GM19035 (cell line): ENCODE measurements at regions not wholly inside any gene's neighbourhood (a gene's known extent, or its start where the extent isn't known, plus 50 kb on each side); places are given as distances from the start of the nearest gene placed in this dataset.
"Not testable (repeated sequence)": the region's sequence is repeated elsewhere in the genome, so short reads cannot be mapped to it uniquely, and the experiment has no call there.

ENCODE experiments used
- ATAC-seq: cut with Tn5 transposase; IDR thresholded peaks from one replicate; pipeline ENCODE4 v1.9.1; 2021; ENCODE audit not compliant: unreplicated experiment

DNA sequence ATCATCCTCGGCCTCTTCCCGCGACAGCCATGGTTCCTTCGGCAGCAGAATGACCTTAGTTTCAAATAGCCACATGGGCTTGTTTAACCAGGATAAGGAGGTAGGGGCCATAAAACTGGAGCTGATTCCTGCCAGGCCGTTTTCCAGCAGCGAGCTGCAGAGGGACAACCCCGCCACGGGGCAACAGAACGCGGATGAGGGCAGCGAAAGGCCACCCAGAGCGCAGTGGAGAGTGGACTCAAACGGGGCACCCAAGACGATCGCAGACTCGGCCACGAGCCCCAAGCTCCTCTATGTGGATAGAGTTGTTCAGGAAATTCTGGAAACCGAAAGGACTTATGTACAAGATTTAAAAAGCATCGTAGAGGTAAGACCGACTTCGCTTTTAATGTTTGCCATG, 131.8 kb upstream of the MTHFD1L start:
- ATAC-seq, result no peak

DNA sequence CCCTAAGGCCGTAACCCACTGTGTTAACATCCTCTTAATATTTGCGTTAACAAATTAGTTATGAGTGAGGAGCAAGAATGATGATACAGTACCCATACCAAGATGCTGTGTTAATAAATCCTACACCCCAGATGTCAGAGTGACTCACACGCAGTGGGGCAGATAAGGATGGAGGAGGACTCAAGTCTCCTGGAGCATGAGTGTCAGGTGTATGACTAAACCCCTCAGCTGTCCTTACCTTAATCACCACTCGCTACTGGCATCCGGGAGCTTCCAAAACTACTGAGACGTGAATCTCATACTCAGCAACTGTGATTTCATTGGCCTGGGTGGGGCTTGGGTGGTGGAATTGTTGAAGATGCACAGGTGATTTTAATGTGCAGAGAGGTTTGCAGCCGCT, 131.3 kb upstream of the MTHFD1L start:
- no peak for ATAC-seq

DNA sequence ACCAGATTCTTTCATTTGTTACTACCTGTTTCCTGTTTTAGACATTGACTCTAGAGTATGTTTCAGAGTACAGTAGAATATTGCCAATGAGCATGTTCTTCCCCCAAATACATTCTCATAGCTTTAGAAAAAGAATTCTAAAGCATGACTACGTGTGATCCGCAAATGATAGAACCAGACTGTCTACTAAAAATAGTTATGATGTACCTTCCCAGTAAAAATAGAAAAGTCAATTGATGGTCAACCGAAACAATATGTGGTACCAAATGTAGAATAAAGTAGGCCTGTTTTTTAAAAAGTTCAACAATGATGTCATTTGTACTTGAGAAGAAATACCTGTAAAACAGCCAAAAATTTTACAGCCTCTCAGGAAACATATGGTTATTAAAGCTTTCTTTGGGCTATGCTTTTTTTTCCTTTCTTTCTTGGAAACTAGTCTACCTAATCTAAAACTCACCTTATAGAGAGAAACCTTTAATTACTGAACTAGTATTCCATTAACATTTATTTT, 130.1 kb upstream of the MTHFD1L start:
- ATAC-seq, result no peak

DNA sequence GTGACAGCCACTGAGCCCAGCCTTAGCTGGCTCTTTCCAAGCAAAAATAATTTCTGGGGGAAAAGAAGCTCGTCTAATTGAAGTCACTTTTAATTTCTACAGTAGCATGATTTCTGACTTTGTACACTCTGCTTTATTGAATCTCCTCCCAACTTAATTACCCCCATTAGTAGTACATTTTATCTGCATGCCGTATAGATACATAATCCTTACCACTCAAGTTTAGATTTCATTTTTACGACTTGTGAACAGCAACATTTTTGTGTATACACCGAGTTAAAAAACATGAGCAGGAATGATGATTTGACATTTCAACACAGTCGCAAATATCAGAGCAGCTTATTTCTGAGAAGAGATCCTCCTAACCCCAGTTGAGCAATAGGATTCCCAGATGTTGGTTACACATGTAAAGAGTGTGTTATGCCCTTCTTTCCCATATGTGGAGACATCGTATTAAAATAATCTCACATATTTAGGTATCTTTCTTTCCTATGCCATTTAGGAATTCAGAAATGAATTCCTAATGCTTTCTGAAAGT, 127.3 kb upstream of the MTHFD1L start:
- ATAC-seq, result no peak

DNA sequence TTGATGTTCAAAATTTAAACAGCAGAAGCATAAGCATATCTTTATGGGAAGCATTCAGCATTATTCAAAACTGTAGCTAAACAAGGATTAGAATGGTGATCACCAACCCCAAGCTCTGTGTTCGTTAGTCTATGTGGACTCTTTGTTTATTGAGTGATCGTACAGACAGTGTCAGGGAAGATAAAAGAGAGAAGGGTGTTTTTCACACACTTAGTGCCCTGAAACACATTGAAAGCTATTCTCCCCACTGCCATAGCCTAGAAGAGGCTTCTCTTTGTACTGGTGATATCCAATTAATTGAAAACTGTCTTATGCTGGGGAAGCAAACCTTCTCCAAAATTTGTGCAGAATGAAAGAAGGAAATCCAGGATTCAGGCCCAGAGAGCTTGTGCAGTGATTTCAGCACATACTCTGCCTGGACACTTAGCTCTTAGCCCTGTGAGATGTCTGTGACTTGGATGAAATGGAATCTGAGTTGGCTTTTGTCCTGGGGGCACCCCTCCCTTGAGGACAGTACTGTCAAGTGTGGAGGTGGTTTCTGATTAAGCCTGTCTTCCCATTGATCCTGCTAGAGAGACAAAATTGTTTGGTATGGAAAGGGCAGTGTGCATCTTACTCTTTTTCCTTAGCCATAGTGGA, 125.7 kb upstream of the MTHFD1L start:
- ATAC-seq, result no peak

DNA sequence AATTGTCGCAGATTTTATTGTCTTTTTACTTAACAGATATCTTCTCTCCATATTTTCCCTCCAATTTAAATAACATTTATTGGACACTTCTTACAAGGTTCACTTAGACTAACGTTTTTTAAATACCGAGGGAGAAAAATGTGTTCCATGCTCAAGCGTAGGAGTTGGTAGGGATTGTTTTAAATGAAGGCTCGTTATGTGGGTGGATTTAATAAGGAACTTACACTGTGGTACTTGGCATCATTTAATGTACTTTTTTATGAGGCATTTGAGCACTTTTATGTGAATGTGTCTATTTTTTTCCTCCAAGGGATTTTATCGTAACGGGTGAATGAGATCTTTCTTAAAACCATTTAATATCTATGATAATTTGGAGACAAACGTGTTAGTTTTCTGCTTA, 125.0 kb upstream of the MTHFD1L start:
- no peak for ATAC-seq

DNA sequence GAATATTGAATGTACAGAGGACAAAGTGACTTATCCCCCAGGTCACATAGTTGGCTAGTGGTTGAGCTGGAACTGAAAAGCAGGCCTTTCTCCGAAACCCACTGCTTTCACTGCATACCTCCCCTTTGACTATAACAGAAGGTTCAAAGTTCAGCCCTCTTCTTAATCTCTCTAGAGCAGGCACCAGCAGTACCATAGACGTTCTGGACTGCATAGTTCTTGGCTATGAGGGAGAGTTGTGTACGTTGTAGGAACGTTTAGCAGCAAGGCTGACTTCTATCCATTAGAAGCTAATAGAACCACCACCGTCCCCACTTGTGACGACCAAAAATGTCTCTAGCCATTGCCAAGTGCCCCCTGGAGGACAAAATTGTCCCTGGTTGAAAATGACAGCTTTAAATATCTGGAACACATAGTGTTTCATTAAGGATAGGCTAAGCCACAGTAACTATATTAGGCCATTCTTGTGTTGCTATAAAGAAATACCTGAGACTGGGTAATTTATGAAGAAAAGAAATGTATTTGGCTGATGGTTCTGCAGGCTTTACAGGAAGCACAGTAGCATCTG, 123.8 kb upstream of the MTHFD1L start:
- ATAC-seq, result no peak

DNA sequence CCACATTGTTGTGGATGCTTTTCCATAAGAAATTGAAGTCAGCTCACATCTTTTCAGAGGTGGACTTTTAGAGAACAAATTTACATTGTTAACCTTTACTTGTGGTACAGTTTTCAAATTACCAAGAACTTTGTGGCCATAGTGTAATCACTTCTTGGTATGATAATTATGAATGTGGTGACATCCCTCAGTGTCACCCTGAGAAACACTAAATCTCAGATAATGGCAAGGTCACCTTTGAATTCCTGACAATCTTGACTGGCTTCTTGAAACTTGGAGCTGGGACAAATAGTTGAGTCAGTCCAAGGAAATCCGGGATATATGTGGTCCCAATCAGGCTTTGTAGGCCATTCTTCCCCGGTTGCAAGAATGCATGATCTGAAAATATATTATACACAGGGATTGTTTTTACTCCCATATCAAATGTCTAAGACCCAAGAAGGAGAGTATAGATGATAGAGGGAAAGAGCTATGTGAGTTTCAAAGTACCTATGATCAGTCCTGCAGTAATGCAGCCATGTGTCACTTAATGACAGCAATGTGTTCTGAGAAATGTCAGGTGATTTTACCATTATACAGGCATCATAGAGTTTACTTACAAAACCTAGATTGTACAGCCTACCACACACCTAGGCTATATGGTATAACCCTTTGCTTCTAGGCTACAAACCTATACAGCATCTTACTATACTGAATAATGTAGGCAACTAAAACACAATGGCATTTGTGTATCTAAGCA, 120.8 kb upstream of the MTHFD1L start:
- no peak for ATAC-seq

DNA sequence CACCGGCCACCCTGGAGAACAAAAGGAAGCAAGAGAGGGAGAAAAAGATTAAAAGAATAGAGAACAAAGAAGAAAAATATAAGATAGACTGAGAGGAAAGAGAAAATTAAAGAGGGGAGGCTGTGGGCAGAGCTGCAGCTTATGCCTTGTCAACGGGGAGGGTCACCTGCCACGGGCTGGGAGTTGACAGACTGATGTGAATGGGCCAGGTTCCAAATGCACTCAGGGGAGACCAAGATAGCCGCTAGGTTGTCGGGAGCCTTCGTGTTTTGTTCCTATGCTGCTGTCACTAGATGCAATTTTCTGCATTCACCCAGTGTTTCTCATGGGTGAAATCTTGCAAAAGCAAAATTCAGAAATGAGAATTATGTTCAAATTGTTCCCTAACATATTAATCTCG, 119.6 kb upstream of the MTHFD1L start:
- no peak for ATAC-seq

DNA sequence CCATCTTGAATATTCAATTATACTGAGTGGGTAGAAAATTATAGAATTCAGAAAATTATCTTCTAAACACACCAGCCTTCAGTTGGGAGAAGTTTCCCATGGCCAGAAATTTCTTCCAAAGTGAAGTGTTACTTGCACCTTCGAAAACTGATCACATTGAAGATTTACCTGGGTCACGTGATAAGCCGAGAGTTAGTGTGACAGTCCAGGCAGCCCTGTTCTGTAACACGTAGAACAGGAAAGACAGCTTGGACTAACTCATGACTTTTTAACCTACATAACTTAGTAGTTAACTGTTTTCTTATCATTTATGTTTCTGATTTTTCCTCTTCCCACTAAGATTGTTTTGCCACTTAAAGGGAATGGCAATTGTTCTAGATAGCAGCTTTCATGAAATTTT, 118.3 kb upstream of the MTHFD1L start:
- no peak for ATAC-seq

DNA sequence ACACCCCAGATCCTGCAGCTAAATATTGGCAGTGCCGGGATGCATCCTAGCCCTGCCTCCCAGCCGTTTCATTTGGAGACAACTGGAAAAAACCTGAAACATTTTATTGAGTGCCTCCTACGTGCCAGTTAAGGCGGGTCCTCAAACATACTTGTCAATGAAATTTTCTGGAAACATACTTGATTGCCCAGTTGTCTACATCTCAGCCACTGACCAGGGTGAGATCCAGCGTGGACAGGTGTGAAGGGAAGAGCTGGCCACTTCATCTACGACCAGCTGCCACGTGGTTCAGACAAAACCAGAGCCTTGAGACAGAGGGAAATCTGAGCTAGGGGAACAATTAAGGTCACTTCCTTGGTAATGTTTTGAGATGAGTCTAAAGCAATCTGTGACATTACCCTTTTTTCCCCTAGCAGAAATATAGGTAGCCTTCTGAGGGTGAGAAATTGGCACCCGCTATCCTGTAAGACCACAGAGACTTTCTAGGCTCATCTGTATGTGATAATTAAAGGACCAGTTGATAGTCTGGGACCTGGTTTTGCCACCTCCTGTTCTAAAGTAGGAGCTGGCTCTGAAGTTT, 116.3 kb upstream of the MTHFD1L start:
- ATAC-seq, result no peak

DNA sequence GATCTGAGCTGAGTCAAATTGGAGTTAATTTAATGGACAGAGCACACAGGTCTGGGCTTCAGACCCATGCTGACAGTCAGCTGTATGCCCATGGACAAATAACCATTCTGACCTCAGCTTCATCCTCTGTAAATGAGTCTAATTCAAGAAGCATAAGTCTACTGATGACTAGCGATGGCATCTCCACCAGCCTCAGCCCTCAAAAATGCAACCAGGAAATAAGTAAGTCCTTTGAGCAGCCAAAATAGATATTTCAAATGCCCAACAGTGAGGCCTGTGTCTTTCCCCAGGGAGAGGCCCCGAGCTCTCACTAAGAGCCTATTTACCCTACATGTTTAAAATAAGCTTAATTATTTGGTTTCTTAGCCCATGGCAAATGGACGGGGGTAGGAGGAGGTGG, 114.2 kb upstream of the MTHFD1L start:
- ATAC-seq, result no peak

DNA sequence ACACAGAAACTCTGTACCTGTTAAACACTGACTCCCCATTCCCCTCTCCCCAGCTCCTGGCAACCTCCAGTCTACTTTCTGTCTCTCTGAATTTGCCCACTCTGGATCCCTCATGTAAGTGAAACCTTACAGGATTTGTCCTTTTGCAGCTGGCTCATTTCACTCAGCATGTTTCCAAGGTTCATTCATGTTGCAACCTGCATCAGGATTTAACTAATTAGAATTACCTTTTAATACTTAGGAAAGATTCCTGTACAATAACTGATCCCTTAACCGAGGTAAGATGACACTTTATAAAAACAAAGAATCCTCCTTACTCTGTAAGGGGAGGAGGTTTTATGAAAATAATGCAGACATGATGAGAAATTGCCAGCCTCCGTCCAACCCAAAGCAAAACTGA, 113.1 kb upstream of the MTHFD1L start:
- no peak for ATAC-seq

DNA sequence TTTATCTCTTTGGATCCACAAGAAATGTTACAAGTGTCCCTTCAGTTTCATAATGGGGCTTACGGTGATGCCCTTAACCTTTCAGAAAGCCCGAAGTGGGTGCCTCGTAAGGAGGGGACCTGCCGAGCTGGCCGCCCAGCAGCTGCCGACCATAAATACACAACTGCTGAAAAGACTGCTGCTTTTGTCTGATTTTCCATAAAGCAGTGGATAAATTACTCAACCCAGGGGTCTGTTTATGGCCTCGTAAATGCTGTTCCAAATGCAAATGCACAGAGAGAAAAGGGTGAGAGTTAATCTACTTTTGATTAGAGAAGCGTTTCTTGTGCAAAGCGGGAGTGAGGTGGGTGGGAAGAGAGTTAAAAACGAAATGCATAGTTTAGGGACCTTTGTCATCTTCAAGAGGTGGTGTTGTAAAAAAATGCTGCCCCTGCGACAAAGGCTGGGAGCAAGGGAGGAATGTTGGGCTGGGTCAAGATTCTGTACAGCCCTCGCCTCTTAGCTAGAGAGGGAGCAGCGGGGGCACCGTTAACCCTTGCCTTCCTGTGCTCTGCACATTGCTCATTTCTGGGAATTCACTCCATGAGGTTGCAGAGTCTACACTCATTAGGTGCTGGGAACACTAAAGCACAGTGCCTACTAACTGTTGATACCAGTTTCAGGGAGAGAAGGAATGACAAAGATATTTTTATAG, 112.0 kb upstream of the MTHFD1L start:
- no peak for ATAC-seq

DNA sequence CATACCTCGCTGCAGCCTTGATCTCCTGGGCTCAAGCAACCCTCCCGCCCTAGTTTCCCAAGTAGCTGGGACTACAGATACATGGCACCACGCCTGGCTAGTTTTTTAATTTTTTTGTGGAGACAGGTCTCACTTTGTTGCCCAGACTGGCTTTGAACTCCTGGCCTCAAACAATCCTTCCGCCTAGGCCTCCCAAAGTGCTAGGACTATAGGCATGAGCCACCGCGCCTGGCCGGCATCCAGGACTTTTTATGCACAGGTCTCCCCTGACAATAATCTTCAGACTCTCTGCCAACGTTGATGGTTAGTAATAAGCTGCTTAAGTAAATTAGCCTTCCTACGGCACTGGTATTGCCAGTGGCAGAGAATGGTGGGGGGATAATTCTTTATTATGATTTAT, 110.5 kb upstream of the MTHFD1L start:
- no peak for ATAC-seq

DNA sequence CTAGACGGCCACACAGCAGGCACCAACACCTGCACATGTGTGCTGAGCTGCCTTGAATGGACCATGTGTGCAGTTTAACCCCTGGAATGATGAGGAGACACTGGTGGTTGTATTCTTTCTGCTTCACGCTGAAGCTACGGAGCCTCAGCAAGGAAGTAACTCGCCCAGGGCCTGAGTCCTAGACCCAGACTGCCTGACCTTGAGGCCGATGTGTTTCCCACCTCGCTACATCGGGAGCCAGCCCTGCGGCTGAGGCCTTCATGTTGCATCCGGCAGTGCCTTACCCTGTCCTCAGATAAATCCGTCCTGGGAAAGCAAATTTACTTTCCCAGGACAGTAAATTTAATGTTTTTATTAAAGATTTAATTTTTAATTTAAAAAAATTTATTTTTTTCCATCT, 110.0 kb upstream of the MTHFD1L start:
- ATAC-seq, result no peak

DNA sequence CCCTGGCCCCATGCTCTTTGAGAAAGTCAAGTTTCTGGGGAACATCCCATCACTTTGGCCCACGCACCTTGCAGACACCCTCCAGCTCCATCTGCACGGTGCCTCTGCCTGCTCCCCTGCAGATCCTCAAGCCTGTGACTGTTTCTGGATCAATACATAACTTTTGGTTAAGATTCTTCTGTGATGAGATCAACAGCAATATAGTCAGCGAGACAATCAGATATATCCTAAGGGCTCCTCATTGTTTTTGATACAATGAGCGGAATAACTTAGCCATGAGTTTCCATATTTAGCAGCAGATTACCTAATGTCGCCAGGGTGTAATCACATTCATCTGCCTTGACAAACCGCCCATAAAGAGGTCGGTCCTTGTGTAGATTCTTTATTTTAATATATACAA, 109.3 kb upstream of the MTHFD1L start:
- no peak for ATAC-seq

DNA sequence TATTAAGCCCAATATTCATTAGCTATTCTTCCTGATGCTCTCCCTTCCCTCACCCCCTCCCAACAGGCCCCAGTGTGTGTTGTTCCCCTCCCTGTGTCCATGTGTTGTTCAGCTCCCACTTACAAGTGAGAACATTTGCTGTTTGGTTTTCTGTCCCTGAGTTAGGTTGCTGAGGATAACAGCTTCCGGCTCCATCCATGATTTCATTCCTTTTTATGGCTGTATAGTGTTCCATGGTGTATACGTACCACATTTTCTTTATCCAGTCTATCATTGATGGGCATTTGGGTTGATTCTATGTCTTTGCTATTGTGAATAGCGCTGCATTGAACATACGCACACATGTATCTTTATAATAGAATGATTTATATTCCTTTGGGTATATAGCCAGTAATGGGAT, 107.7 kb upstream of the MTHFD1L start:
- not testable (repeated sequence) for ATAC-seq

DNA sequence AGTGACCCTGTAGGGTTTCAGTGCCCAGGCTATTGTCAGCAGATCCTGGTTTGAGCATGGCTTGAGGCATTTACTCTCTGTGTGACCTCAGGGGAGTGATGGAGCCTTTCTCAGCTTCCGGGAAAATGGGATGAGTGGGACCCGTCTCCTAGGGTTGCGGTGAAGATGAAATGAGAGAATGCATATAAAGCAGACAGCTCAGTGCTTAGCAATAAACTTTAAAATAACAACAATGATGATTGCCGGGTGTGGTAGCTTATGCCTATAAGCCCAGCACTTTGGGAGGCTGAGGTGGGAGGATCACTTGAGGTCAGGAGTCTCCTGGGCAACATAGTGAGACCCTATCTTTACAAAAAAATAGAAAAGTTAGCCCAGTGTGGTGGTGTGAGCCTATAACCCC, 106.0 kb upstream of the MTHFD1L start:
- ATAC-seq, result no peak

DNA sequence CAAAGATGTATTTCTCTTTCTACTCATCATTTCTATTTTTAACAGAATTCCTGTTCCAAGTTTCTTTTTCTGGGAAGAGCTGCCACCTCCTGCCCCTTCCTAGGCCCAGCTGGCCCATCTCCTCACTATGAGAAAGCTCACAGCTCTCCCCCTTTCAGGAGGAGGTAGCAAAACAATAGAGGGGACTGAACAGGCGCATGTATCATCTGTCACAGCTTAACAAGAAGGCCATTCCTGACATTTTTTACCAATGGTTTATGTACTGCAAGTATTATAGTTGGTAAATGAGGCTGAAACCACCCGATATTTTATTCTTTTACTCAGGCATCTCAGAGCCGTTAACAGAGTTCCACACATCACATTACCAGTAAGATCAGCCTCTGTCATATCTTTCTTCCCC, 103.7 kb upstream of the MTHFD1L start:
- no peak for ATAC-seq
